ENCODE measurements at regions not wholly inside any gene's neighbourhood (a gene's known extent, or its start where the extent isn't known, plus 50 kb on each side); places are given as distances from the start of the nearest gene placed in this dataset.

DNA sequence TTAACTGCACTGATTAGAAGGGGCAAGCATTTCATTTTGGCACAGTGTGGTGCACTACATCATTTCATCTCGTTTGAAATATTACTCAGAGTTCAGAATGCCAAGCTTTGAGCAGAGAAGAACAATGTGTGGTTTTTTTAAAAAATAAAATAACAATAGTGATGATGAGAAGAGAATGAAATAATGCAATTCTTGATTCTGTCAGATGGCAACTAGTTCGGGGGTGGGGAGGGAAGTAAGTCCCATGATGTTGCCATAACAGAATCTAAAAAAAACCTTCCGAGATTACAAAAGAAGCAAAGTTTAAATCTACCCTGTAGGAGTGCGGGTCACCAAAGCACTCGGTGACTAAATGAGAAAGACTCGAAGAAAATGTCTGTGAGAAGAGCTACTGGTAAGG, 490.4 kb downstream of the NR4A2 start:
- TF ChIP-seq NFYB (CRISPR knock-in tag; conservative IDR thresholded peaks at IDR 0.05; ENCODE audit: low read depth) (no peak), NR3C1 (CRISPR knock-in tag; conservative IDR thresholded peaks at IDR 0.05; ENCODE audit: low read depth) (no peak), CTCF (IDR thresholded peaks at IDR 0.05) (no peak), CREM (CRISPR knock-in tag; IDR thresholded peaks at IDR 0.05) (no peak), ZNF121 (CRISPR knock-in tag; IDR thresholded peaks at IDR 0.05) (no peak)
- TF ChIP-seq, protein P1, sequence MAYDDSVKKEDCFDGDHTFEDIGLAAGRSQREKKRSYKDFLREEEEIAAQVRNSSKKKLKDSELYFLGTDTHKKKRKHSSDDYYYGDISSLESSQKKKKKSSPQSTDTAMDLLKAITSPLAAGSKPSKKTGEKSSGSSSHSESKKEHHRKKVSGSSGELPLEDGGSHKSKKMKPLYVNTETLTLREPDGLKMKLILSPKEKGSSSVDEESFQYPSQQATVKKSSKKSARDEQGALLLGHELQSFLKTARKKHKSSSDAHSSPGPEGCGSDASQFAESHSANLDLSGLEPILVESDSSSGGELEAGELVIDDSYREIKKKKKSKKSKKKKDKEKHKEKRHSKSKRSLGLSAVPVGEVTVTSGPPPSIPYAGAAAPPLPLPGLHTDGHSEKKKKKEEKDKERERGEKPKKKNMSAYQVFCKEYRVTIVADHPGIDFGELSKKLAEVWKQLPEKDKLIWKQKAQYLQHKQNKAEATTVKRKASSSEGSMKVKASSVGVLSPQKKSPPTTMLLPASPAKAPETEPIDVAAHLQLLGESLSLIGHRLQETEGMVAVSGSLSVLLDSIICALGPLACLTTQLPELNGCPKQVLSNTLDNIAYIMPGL (CRISPR knock-in tag; IDR thresholded peaks at IDR 0.05), result no peak
- TF ChIP-seq, protein P2, sequence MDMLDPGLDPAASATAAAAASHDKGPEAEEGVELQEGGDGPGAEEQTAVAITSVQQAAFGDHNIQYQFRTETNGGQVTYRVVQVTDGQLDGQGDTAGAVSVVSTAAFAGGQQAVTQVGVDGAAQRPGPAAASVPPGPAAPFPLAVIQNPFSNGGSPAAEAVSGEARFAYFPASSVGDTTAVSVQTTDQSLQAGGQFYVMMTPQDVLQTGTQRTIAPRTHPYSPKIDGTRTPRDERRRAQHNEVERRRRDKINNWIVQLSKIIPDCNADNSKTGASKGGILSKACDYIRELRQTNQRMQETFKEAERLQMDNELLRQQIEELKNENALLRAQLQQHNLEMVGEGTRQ (CRISPR knock-in tag; IDR thresholded peaks at IDR 0.05), result no peak
